ENCODE measurements at regions not wholly inside any gene's neighbourhood (a gene's known extent, or its start where the extent isn't known, plus 50 kb on each side); places are given as distances from the start of the nearest gene placed in this dataset.

DNA sequence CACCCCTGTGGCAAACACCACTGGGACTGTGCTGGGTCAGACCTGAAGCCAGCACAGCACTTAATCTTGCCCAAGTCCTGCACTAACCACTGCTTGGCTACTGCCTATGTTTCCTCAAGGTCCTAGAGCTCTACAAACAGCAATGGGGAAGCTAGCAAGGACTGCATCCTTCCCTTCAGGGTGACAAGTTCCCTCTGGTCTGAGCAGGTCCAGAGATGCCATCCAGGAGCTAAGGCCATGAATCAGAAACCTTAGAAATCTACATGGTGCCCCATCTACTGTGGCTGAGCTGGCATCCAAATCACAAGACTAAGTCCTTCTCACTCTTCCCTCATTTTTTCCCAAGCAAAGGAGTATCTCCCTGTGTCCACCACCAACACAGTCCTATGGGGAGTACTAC, 239.7 kb upstream of the UGT8 start (continued):
- no peak for TF ChIP-seq HMGA2 (CRISPR knock-in tag; IDR thresholded peaks at IDR 0.05)
- TF ChIP-seq, protein P1, sequence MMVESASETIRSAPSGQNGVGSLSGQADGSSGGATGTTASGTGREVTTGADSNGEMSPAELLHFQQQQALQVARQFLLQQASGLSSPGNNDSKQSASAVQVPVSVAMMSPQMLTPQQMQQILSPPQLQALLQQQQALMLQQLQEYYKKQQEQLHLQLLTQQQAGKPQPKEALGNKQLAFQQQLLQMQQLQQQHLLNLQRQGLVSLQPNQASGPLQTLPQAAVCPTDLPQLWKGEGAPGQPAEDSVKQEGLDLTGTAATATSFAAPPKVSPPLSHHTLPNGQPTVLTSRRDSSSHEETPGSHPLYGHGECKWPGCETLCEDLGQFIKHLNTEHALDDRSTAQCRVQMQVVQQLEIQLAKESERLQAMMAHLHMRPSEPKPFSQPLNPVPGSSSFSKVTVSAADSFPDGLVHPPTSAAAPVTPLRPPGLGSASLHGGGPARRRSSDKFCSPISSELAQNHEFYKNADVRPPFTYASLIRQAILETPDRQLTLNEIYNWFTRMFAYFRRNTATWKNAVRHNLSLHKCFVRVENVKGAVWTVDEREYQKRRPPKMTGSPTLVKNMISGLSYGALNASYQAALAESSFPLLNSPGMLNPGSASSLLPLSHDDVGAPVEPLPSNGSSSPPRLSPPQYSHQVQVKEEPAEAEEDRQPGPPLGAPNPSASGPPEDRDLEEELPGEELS (CRISPR knock-in tag; IDR thresholded peaks at IDR 0.05) = no peak
- no peak for TF ChIP-seq MXD4 (CRISPR knock-in tag; IDR thresholded peaks at IDR 0.05; ENCODE audit: borderline replicate concordance)
- TF ChIP-seq RORB (CRISPR knock-in tag; IDR thresholded peaks at IDR 0.05) = no peak
- TF ChIP-seq, protein P2, sequence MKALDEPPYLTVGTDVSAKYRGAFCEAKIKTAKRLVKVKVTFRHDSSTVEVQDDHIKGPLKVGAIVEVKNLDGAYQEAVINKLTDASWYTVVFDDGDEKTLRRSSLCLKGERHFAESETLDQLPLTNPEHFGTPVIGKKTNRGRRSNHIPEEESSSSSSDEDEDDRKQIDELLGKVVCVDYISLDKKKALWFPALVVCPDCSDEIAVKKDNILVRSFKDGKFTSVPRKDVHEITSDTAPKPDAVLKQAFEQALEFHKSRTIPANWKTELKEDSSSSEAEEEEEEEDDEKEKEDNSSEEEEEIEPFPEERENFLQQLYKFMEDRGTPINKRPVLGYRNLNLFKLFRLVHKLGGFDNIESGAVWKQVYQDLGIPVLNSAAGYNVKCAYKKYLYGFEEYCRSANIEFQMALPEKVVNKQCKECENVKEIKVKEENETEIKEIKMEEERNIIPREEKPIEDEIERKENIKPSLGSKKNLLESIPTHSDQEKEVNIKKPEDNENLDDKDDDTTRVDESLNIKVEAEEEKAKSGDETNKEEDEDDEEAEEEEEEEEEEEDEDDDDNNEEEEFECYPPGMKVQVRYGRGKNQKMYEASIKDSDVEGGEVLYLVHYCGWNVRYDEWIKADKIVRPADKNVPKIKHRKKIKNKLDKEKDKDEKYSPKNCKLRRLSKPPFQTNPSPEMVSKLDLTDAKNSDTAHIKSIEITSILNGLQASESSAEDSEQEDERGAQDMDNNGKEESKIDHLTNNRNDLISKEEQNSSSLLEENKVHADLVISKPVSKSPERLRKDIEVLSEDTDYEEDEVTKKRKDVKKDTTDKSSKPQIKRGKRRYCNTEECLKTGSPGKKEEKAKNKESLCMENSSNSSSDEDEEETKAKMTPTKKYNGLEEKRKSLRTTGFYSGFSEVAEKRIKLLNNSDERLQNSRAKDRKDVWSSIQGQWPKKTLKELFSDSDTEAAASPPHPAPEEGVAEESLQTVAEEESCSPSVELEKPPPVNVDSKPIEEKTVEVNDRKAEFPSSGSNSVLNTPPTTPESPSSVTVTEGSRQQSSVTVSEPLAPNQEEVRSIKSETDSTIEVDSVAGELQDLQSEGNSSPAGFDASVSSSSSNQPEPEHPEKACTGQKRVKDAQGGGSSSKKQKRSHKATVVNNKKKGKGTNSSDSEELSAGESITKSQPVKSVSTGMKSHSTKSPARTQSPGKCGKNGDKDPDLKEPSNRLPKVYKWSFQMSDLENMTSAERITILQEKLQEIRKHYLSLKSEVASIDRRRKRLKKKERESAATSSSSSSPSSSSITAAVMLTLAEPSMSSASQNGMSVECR (CRISPR knock-in tag; IDR thresholded peaks at IDR 0.05; ENCODE audit: borderline replicate concordance) = no peak
- no peak for TF ChIP-seq ESRRA (CRISPR knock-in tag; IDR thresholded peaks at IDR 0.05; ENCODE audit: borderline replicate concordance)
- TF ChIP-seq, protein P3, sequence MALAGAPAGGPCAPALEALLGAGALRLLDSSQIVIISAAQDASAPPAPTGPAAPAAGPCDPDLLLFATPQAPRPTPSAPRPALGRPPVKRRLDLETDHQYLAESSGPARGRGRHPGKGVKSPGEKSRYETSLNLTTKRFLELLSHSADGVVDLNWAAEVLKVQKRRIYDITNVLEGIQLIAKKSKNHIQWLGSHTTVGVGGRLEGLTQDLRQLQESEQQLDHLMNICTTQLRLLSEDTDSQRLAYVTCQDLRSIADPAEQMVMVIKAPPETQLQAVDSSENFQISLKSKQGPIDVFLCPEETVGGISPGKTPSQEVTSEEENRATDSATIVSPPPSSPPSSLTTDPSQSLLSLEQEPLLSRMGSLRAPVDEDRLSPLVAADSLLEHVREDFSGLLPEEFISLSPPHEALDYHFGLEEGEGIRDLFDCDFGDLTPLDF (CRISPR knock-in tag; IDR thresholded peaks at IDR 0.05) = no peak

DNA sequence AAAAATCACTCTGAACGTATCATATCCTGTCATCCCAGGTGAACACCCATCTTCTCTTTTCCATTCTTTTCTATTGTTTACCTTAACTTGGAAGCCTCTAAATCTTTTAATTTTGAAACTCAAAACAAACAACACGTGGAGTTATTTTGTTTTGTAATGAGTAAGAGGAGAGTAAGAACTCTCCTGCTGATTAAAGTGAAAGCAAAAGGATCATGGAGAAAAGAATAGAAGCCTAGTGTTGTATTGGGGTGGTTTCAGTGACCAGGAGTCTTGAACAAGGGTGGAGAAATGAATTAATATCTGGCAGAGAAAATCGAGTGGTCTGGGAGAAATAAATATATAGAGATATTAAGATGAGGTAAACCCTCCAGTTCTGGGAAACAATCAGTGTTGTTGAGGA, 237.4 kb upstream of the UGT8 start:
- CTCF ChIA-PET = no interaction called here

More for the DNA sequence above, 237.4 kb upstream of the UGT8 start:
- TF ChIP-seq TEAD4 (CRISPR knock-in tag; IDR thresholded peaks at IDR 0.05) = no peak
- TF ChIP-seq, protein P4, sequence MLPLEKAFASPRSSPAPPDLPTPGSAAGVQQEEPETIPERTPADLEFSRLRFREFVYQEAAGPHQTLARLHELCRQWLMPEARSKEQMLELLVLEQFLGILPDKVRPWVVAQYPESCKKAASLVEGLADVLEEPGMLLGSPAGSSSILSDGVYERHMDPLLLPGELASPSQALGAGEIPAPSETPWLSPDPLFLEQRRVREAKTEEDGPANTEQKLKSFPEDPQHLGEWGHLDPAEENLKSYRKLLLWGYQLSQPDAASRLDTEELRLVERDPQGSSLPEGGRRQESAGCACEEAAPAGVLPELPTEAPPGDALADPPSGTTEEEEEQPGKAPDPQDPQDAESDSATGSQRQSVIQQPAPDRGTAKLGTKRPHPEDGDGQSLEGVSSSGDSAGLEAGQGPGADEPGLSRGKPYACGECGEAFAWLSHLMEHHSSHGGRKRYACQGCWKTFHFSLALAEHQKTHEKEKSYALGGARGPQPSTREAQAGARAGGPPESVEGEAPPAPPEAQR (CRISPR knock-in tag; IDR thresholded peaks at IDR 0.05) = no peak
- no peak for TF ChIP-seq ZNF263 (CRISPR knock-in tag; IDR thresholded peaks at IDR 0.05; ENCODE audit: low read depth)
- no peak for TF ChIP-seq PRRX2 (CRISPR knock-in tag; IDR thresholded peaks at IDR 0.05)
- no peak for TF ChIP-seq EMX1 (CRISPR knock-in tag; IDR thresholded peaks at IDR 0.05)
- TF ChIP-seq ZNF671 (CRISPR knock-in tag; IDR thresholded peaks at IDR 0.05) = no peak
- no peak for TF ChIP-seq GTF2I (CRISPR knock-in tag; conservative IDR thresholded peaks at IDR 0.05)
- TF ChIP-seq SP1 (CRISPR knock-in tag; conservative IDR thresholded peaks at IDR 0.05) = no peak
- TF ChIP-seq, protein P5, sequence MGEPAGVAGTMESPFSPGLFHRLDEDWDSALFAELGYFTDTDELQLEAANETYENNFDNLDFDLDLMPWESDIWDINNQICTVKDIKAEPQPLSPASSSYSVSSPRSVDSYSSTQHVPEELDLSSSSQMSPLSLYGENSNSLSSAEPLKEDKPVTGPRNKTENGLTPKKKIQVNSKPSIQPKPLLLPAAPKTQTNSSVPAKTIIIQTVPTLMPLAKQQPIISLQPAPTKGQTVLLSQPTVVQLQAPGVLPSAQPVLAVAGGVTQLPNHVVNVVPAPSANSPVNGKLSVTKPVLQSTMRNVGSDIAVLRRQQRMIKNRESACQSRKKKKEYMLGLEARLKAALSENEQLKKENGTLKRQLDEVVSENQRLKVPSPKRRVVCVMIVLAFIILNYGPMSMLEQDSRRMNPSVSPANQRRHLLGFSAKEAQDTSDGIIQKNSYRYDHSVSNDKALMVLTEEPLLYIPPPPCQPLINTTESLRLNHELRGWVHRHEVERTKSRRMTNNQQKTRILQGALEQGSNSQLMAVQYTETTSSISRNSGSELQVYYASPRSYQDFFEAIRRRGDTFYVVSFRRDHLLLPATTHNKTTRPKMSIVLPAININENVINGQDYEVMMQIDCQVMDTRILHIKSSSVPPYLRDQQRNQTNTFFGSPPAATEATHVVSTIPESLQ (CRISPR knock-in tag; IDR thresholded peaks at IDR 0.05) = no peak
- TF ChIP-seq NR1H2 (CRISPR knock-in tag; IDR thresholded peaks at IDR 0.05) = no peak
- TF ChIP-seq, protein P6, sequence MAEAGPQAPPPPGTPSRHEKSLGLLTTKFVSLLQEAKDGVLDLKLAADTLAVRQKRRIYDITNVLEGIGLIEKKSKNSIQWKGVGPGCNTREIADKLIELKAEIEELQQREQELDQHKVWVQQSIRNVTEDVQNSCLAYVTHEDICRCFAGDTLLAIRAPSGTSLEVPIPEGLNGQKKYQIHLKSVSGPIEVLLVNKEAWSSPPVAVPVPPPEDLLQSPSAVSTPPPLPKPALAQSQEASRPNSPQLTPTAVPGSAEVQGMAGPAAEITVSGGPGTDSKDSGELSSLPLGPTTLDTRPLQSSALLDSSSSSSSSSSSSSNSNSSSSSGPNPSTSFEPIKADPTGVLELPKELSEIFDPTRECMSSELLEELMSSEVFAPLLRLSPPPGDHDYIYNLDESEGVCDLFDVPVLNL (CRISPR knock-in tag; IDR thresholded peaks at IDR 0.05; ENCODE audit: borderline replicate concordance, low read depth) = no peak
- TF ChIP-seq JUN (CRISPR knock-in tag; IDR thresholded peaks at IDR 0.05) = no peak
- TF ChIP-seq HMGA2 (CRISPR knock-in tag; IDR thresholded peaks at IDR 0.05) = no peak
- TF ChIP-seq, protein P7, sequence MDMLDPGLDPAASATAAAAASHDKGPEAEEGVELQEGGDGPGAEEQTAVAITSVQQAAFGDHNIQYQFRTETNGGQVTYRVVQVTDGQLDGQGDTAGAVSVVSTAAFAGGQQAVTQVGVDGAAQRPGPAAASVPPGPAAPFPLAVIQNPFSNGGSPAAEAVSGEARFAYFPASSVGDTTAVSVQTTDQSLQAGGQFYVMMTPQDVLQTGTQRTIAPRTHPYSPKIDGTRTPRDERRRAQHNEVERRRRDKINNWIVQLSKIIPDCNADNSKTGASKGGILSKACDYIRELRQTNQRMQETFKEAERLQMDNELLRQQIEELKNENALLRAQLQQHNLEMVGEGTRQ (CRISPR knock-in tag; IDR thresholded peaks at IDR 0.05) = no peak
- no peak for TF ChIP-seq RORB (CRISPR knock-in tag; IDR thresholded peaks at IDR 0.05)
- TF ChIP-seq, protein P8, sequence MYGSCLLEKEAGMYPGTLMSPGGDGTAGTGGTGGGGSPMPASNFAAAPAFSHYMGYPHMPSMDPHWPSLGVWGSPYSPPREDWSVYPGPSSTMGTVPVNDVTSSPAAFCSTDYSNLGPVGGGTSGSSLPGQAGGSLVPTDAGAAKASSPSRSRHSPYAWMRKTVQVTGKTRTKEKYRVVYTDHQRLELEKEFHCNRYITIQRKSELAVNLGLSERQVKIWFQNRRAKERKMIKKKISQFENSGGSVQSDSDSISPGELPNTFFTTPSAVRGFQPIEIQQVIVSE (CRISPR knock-in tag; IDR thresholded peaks at IDR 0.05; ENCODE audit: borderline replicate concordance) = no peak
- no peak for TF ChIP-seq SOX15 (CRISPR knock-in tag; IDR thresholded peaks at IDR 0.05)
- TF ChIP-seq, protein P9, sequence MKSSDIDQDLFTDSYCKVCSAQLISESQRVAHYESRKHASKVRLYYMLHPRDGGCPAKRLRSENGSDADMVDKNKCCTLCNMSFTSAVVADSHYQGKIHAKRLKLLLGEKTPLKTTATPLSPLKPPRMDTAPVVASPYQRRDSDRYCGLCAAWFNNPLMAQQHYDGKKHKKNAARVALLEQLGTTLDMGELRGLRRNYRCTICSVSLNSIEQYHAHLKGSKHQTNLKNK (CRISPR knock-in tag; IDR thresholded peaks at IDR 0.05) = no peak
- POLR2A ChIA-PET = no interaction called here
- H3K27me3 Mint-ChIP-seq (ENCODE audit: low read depth) = no peaks in the 10 kb centered on the region
- H3K9me3 Mint-ChIP-seq = no peaks in the 10 kb centered on the region
- peaks cover 3% of the 10 kb centered on the region; the same call in 1 of the 2 replicates for H3K4me1 Mint-ChIP-seq
- H3K36me3 Mint-ChIP-seq = no peaks in the 10 kb centered on the region
- H3K4me3 Mint-ChIP-seq = no peak overlapping the region
- H3K27ac Mint-ChIP-seq = no peak overlapping the region
- DNase-seq (ENCODE audit: low spot score) (no peak), ATAC-seq (no peak)

Measured in WTC11 (cell line).